ENCODE measurements at regions not wholly inside any gene's neighbourhood (a gene's known extent, or its start where the extent isn't known, plus 50 kb on each side); places are given as distances from the start of the nearest gene placed in this dataset.

GRCh38 chr12:115191342-115191741, 507.4 kb upstream of the TBX3 start:
- Histone ChIP-seq H3K79me2 (ENCODE audit: insufficient read depth, low read length) (no peaks in the 10 kb centered on the region), H3K4me3 (ENCODE audit: low read length, poor library complexity, severe bottlenecking) (no peak overlapping the region), H3K27me3 (ENCODE audit: insufficient read depth, low read length, poor library complexity, severe bottlenecking) (no peaks in the 10 kb centered on the region), H3K9me2 (replicated peaks; ENCODE audit: low read depth, low read length) (no peaks in the 10 kb centered on the region), H4K20me1 (ENCODE audit: insufficient read depth, low read length, poor library complexity, severe bottlenecking) (no peaks in the 10 kb centered on the region), H2AFZ (ENCODE audit: low read length) (no peak overlapping the region), H3K36me3 (ENCODE audit: insufficient read depth, low read length) (no peaks in the 10 kb centered on the region), H3F3A (ENCODE audit: low read depth) (no peaks in the 10 kb centered on the region), H3K9ac (ENCODE audit: low read depth, low read length, poor library complexity, severe bottlenecking) (no peak overlapping the region), H3K4me1 (ENCODE audit: insufficient read depth, low read length, poor library complexity, severe bottlenecking) (no peaks in the 10 kb centered on the region), H3K4me2 (ENCODE audit: low read depth, low read length, poor library complexity, severe bottlenecking) (no peak overlapping the region), H3K9me3 (ENCODE audit: insufficient read depth, low read depth, low read length) (no peaks in the 10 kb centered on the region)
- TF ChIP-seq CTCF (conservative IDR thresholded peaks at IDR 0.05; ENCODE audit: low read length) (no peak), EZH2phosphoT487 (IDR thresholded peaks at IDR 0.05; ENCODE audit: borderline replicate concordance) (no peak)

GRCh38 chr12:115190010-115190770, 506.2 kb upstream of the TBX3 start:
- Histone ChIP-seq H3K9me2 (replicated peaks; ENCODE audit: low read depth, low read length) (no peaks in the 10 kb centered on the region), H3K4me1 (ENCODE audit: insufficient read depth, low read length, poor library complexity, severe bottlenecking) (no peaks in the 10 kb centered on the region), H3K4me2 (ENCODE audit: low read depth, low read length, poor library complexity, severe bottlenecking) (no peak overlapping the region), H3K9ac (ENCODE audit: low read depth, low read length, poor library complexity, severe bottlenecking) (no peak overlapping the region), H3K9me3 (ENCODE audit: insufficient read depth, low read depth, low read length) (no peaks in the 10 kb centered on the region), H3K27me3 (ENCODE audit: insufficient read depth, low read length, poor library complexity, severe bottlenecking) (no peaks in the 10 kb centered on the region), H3F3A (ENCODE audit: low read depth) (no peaks in the 10 kb centered on the region), H3K79me2 (ENCODE audit: insufficient read depth, low read length) (no peaks in the 10 kb centered on the region), H3K36me3 (ENCODE audit: insufficient read depth, low read length) (no peaks in the 10 kb centered on the region), H2AFZ (ENCODE audit: low read length) (no peak overlapping the region), H4K20me1 (ENCODE audit: insufficient read depth, low read length, poor library complexity, severe bottlenecking) (no peaks in the 10 kb centered on the region), H3K4me3 (ENCODE audit: low read length, poor library complexity, severe bottlenecking) (no peak overlapping the region)
- TF ChIP-seq CTCF (conservative IDR thresholded peaks at IDR 0.05; ENCODE audit: low read length), result no peak
- TF ChIP-seq EZH2phosphoT487 (IDR thresholded peaks at IDR 0.05; ENCODE audit: borderline replicate concordance), result no peak

- H3K36me3 ChIP-seq (ENCODE audit: insufficient read depth, low read length), result no peaks in the 10 kb centered on the region
- H3K9ac ChIP-seq (ENCODE audit: low read depth, low read length, poor library complexity, severe bottlenecking), result no peak overlapping the region
- no peaks in the 10 kb centered on the region for H3K9me2 ChIP-seq (replicated peaks; ENCODE audit: low read depth, low read length)
- no peaks in the 10 kb centered on the region for H3K9me3 ChIP-seq (ENCODE audit: insufficient read depth, low read depth, low read length)
- TF ChIP-seq EZH2phosphoT487 (IDR thresholded peaks at IDR 0.05; ENCODE audit: borderline replicate concordance), result no peak
- no peak for TF ChIP-seq CTCF (conservative IDR thresholded peaks at IDR 0.05; ENCODE audit: low read length)
- no peaks in the 10 kb centered on the region for H3K27me3 ChIP-seq (ENCODE audit: insufficient read depth, low read length, poor library complexity, severe bottlenecking)
- H3K79me2 ChIP-seq (ENCODE audit: insufficient read depth, low read length), result no peaks in the 10 kb centered on the region
- H3F3A ChIP-seq (ENCODE audit: low read depth), result no peaks in the 10 kb centered on the region
- no peaks in the 10 kb centered on the region for H4K20me1 ChIP-seq (ENCODE audit: insufficient read depth, low read length, poor library complexity, severe bottlenecking)
- no peak overlapping the region for H2AFZ ChIP-seq (ENCODE audit: low read length)
- no peak overlapping the region for H3K4me3 ChIP-seq (ENCODE audit: low read length, poor library complexity, severe bottlenecking)
- H3K4me2 ChIP-seq (ENCODE audit: low read depth, low read length, poor library complexity, severe bottlenecking), result no peak overlapping the region
- H3K4me1 ChIP-seq (ENCODE audit: insufficient read depth, low read length, poor library complexity, severe bottlenecking), result no peaks in the 10 kb centered on the region
These were observed 501.5 kb upstream of the TBX3 start for GRCh38 chr12:115185506-115185905.

Measured in Loucy (cell line).